DMS79 (cell line): ENCODE measurements at regions not wholly inside any gene's neighbourhood (a gene's known extent, or its start where the extent isn't known, plus 50 kb on each side); places are given as distances from the start of the nearest gene placed in this dataset.

Experiments
- DNase-seq: peaks from one replicate; lab custom pipeline; 2025; lab: John Stamatoyannopoulos, UW

DNA sequence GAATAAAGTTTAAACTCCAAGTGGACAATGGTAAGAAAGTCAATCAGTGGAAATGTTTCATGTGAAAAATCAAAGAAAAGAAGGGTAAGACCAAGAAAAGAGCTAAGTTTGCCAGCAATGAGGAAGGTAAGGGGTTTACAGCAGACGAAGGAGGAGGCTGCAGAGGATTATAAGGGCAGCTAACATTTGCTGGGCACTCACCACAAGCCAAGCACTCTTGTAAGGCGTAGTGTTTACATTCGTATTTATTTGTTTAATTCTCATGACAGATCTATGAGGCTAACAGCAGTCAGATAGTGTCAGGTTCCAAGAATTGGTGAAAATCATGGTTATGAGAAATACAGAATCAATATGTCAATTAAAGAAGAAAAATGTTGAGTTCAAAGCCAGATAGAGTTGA lies 75.2 kb upstream of the NGF start:
- DNase-seq = no peak

DNA sequence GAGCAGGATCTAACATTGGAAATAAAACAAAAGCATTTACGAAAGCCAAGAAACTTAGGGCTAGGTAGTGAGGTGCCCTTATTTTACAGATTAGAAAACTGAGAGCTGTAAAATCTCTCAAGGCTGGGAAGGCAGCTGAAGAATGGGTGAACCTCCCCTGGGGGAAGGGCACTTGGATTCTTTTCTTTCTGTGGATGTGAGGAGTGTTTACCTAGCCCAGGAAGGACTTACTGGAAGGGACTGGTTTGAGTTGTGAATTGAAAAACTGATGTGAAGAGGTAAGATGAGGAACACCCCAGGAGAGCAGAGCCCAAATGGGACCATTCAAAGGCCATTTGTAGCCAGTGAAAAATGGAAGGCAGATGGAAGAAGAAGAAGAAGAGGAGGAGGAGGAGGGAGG lies 74.7 kb upstream of the NGF start:
- DNase-seq = no peak

DNA sequence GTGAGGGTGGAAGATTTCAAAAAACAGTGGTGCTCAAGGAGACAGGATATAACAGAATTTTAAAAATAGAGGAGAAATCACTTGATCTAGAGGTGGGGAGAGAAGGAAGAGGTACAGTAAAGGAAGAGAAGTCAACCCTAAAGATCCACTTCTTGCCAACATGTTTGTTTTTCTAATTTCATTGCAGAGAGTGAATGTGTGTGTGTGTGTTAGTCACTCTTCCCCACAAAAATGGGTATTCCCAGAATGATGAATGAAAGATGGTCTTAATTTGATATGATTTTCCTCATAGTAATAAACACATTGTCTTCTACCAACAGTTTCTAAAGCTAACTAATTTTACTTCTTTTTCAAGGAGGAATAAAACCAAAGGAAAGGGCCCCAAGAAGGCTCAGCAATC lies 74.2 kb upstream of the NGF start:
- DNase-seq = no peak

DNA sequence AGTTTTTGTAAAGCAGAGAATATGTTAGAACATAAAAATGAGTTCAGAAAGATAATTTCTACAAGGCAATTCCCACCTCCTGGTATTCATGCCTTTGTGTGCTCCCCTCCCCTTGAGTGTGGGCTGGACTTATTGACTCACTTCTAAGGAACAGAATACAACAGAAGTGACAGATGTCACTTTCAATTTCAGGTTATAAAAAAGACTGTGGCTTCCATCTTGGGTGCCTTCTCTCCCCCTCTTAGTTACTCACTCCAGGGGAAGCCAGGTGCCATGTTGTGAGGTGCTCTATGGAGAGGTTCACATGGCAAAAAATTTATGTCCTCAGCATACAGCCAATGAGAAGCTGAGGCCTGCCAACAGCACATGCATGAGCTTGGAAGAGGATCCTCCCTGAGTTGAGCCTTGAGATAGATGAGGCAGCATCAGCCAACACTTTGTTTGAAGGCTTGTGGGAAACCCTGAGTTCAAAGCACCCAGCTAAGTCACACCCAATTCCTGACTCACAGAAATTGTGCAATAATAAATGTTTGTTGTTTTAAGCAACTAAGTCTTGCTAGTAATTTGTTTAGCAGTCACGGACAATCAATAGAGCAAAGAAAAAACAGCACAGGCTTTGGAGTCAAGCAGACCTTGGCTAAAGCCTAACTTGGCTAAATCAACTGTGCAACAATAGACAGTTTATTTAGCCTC lies 73.5 kb upstream of the NGF start:
- DNase-seq = no peak

- DNase-seq = no peak
Measured at GRCh38 chr1:115409094-115410015, 71.3 kb upstream of the NGF start.

DNA sequence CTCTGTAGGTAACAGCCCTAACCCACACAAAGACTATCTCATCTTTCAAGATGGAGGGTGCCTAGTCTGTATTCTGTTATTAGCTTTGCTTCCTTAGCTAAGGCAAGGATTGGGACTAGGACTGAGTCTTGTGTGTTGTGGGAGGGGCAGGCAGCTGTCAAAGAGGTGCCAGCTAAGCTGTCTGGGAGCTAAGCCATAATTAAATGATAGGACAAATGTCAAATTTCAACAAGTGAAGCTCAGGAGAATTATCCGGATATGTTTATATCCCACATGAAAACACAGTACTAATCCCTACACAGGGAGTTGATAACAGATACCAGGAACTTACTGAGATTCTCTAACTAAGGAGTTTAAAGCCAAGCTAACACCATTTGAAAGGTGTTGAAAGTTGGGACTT lies 70.5 kb upstream of the NGF start:
- DNase-seq = no peak

DNA sequence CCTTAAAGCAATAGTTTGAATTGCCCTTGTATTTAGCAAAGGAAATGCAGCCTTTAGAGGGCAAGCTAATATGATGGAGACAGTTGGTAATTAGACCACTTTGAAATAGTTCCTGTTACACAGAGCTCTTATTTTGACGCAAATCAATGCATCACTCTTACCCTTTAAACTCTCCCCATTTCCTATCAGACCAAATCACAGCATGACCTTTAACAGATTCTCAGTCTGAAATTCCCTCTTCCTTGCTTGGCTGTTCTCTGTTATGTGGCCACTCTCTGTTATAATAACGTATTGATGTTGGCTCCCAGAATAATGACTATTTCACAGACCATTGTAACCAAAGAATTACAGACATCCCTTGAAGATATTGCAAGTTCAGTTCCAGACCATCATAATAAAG lies 66.9 kb upstream of the NGF start:
- DNase-seq = no peak

DNA sequence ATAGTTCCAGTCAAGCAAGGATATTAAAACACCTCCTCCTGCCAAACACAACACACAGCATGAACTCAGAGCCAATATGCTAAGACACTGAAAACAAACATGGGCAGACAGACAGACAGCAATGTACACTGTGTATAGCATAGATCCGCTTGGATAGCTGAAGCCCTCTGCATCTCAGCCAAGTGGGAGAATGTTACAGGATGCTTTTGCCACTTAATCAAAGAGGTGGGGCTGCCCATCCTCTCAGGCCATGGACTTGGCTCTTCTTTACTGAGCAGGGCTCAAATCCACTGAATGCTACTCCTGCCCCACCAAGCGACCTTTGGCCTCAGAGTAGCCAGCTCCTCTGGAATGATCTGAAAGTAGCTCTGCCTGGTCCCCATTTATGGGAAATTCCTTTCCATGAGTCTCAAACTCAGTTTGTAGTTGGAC lies 64.7 kb upstream of the NGF start:
- no peak for DNase-seq

- no peak for DNase-seq
Measured at GRCh38 chr1:115401676-115402075, 63.6 kb upstream of the NGF start.

DNA sequence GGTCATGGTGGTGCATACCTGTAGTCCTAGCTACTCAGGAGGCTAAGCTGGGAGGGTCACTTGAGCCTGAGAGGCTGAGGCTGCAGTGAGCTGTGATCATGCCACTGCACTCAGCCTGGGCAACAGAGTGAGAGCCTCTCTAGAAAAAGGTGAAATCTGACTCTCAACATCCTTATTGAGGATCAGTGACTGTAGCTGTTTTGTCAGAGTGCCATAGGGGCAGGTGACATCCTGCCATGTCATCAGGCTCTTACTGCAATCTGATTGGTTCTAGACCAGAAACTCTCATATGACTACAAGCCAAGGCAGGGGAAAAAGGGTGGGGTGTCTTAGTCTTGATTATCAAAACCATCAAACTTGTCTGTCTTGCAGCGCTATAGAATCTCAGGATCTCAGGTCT lies 62.8 kb upstream of the NGF start:
- DNase-seq = peak; percentile 4

DNA sequence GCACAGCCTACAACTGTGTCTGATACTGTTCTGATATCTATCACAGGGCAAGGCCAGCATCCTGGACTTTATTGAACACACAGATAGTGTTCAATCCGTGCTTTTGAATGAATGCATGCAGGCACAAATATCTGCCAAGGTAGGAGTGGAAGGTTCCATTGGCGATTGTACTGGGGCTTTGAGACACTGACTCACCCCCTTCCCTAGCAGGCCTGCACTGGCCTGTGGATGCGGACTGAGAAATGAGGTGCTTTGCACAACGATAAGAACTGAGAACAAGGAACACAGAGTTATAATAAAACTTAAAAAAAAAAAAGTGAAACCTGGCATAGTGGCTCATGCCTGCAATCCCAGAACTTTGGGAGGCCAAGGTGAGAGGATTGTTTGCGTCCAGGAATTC lies 62.4 kb upstream of the NGF start:
- DNase-seq = no peak

DNA sequence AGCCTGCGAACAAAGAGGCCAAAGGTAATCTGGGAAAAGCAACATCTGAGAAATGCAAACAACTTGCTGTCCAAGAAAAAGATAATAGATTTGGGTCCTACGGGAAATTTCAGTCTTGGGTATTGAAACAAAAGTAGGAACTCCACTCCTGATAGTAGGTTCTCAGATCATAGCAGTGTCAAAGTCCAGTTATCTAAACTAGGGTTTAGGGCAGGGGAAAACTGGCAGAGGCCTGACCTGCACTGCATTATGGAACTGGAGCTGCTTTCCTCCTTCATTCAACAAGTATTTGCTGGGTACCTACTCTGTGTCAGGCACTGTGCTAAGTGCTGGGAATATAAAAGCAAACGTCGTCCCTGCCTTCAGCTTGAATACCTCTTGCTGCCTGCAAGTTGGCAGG lies 60.7 kb upstream of the NGF start:
- DNase-seq = no peak
